K562 (cell line): ENCODE measurements at regions not wholly inside any gene's neighbourhood (a gene's known extent, or its start where the extent isn't known, plus 50 kb on each side); places are given as distances from the start of the nearest gene placed in this dataset.

Experiments used
- CBX8 ChIP-seq: fragments of 200-600 bp; sonication (generic); IDR thresholded peaks from 2 replicates; pipeline ENCODE4 v1.6.1; 2012; ENCODE audit warnings: borderline replicate concordance, mixed run types, low read depth, mild to moderate bottlenecking, moderate library complexity, mixed read lengths, low read length, control low read depth, inconsistent platforms; ENCODE audit not compliant: poor library complexity, severe bottlenecking; ENCODE audit errors: extremely low read depth
- ETV1 ChIP-seq: fragments of 450-650 bp; conservative IDR thresholded peaks from 2 replicates; pipeline ENCODE4 v1.6.1; 2016; ENCODE audit warnings: missing genetic modification characterization, control low read depth, low read depth, missing compliant biosample characterization
- NFXL1 ChIP-seq: fragments of 450-650 bp; formaldehyde crosslinking; IDR thresholded peaks from 2 replicates; pipeline ENCODE4 v1.4.0; 2021; ENCODE audit warnings: mild to moderate bottlenecking
- SIX5 ChIP-seq, 2 experiments: IDR thresholded peaks; 2 replicates each; pipeline ENCODE4 v1.6.1; 2011; ENCODE audit warnings: low read length in 2 of 2, borderline replicate concordance in 1 of 2, low read depth in 1 of 2, mild to moderate bottlenecking in 1 of 2, moderate library complexity in 1 of 2; ENCODE audit not compliant: insufficient read depth in 1 of 2
- SP1 ChIP-seq: sonication (generic); formaldehyde crosslinking; IDR thresholded peaks from 2 replicates; pipeline ENCODE4 v1.8.1; 2022; ENCODE audit warnings: mild to moderate bottlenecking, missing genetic modification reagents
- SUPT5H ChIP-seq: fragments of 450-650 bp; IDR thresholded peaks from 2 replicates; pipeline ENCODE4 v1.6.1; 2016
- ZNF766 ChIP-seq: fragments of 200-800 bp; sonication (Bioruptor generic); conservative IDR thresholded peaks from 2 replicates; pipeline ENCODE4 v1.6.1; 2016; ENCODE audit warnings: missing genetic modification characterization, missing compliant biosample characterization
- TF ChIP-seq, protein P1 (sequence below): fragments of 200-600 bp; sonication (generic); IDR thresholded peaks from one replicate; pipeline ENCODE4 v1.6.1; 2012; ENCODE audit warnings: mild to moderate bottlenecking, low read depth, low read length, inconsistent platforms
- TF ChIP-seq, protein P2 (sequence below), 2 experiments: fragments of 450-650 bp in 1 of 2; sonication (generic) in 1 of 2; formaldehyde crosslinking in 1 of 2; IDR thresholded peaks in 1 of 2; conservative IDR thresholded peaks in 1 of 2; 2 replicates each; pipeline versions ENCODE4 v1.6.1 to v1.8.1; 2016 to 2023; ENCODE audit warnings: mild to moderate bottlenecking in 2 of 2, moderate library complexity in 2 of 2, inconsistent platforms in 1 of 2, missing genetic modification reagents in 1 of 2
- TF ChIP-seq, protein P3 (sequence below): fragments of 250-450 bp; sonication (Bioruptor Pico); IDR thresholded peaks from 2 replicates; pipeline ENCODE4 v1.4.0; 2020; ENCODE audit warnings: mild to moderate bottlenecking, moderate library complexity

DNA sequence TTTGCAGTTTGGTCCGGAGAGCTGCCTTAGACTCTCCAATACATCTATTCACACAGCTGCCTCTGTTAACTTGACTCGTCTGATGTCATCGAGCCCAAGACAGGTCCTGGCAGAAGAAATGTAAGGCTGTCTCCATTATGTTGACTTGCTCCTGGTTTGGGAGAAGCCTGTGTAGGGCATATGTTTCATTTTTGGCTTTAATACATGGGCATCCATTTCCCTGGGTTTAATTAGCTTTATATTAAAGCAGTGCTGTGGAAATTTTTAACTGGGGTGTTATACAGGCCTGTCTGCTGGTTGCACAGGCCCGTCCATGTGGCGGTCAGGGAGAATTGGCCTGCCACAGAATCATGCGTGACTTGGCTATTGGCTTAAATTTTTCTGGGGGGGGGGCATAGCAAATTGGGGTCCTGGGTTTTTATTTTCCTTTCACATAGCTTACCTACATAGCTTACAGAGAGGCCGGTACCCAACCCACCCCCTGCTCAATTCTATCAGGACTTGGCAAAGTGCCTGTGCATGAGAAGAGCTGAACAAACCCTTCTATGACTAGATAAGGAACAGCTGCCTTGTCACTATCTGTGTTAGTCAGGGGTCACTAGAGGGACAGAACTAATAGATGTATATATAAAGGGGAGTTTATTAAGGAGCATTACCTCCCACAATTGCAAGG lies 123.5 kb upstream of the WDR1 start (continued):
- TF ChIP-seq, protein P1, sequence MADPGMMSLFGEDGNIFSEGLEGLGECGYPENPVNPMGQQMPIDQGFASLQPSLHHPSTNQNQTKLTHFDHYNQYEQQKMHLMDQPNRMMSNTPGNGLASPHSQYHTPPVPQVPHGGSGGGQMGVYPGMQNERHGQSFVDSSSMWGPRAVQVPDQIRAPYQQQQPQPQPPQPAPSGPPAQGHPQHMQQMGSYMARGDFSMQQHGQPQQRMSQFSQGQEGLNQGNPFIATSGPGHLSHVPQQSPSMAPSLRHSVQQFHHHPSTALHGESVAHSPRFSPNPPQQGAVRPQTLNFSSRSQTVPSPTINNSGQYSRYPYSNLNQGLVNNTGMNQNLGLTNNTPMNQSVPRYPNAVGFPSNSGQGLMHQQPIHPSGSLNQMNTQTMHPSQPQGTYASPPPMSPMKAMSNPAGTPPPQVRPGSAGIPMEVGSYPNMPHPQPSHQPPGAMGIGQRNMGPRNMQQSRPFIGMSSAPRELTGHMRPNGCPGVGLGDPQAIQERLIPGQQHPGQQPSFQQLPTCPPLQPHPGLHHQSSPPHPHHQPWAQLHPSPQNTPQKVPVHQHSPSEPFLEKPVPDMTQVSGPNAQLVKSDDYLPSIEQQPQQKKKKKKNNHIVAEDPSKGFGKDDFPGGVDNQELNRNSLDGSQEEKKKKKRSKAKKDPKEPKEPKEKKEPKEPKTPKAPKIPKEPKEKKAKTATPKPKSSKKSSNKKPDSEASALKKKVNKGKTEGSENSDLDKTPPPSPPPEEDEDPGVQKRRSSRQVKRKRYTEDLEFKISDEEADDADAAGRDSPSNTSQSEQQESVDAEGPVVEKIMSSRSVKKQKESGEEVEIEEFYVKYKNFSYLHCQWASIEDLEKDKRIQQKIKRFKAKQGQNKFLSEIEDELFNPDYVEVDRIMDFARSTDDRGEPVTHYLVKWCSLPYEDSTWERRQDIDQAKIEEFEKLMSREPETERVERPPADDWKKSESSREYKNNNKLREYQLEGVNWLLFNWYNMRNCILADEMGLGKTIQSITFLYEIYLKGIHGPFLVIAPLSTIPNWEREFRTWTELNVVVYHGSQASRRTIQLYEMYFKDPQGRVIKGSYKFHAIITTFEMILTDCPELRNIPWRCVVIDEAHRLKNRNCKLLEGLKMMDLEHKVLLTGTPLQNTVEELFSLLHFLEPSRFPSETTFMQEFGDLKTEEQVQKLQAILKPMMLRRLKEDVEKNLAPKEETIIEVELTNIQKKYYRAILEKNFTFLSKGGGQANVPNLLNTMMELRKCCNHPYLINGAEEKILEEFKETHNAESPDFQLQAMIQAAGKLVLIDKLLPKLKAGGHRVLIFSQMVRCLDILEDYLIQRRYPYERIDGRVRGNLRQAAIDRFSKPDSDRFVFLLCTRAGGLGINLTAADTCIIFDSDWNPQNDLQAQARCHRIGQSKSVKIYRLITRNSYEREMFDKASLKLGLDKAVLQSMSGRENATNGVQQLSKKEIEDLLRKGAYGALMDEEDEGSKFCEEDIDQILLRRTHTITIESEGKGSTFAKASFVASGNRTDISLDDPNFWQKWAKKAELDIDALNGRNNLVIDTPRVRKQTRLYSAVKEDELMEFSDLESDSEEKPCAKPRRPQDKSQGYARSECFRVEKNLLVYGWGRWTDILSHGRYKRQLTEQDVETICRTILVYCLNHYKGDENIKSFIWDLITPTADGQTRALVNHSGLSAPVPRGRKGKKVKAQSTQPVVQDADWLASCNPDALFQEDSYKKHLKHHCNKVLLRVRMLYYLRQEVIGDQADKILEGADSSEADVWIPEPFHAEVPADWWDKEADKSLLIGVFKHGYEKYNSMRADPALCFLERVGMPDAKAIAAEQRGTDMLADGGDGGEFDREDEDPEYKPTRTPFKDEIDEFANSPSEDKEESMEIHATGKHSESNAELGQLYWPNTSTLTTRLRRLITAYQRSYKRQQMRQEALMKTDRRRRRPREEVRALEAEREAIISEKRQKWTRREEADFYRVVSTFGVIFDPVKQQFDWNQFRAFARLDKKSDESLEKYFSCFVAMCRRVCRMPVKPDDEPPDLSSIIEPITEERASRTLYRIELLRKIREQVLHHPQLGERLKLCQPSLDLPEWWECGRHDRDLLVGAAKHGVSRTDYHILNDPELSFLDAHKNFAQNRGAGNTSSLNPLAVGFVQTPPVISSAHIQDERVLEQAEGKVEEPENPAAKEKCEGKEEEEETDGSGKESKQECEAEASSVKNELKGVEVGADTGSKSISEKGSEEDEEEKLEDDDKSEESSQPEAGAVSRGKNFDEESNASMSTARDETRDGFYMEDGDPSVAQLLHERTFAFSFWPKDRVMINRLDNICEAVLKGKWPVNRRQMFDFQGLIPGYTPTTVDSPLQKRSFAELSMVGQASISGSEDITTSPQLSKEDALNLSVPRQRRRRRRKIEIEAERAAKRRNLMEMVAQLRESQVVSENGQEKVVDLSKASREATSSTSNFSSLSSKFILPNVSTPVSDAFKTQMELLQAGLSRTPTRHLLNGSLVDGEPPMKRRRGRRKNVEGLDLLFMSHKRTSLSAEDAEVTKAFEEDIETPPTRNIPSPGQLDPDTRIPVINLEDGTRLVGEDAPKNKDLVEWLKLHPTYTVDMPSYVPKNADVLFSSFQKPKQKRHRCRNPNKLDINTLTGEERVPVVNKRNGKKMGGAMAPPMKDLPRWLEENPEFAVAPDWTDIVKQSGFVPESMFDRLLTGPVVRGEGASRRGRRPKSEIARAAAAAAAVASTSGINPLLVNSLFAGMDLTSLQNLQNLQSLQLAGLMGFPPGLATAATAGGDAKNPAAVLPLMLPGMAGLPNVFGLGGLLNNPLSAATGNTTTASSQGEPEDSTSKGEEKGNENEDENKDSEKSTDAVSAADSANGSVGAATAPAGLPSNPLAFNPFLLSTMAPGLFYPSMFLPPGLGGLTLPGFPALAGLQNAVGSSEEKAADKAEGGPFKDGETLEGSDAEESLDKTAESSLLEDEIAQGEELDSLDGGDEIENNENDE, result no peak
- TF ChIP-seq ETV1 (tag) (0 out of 2 replicates have a peak, but pooled peaks have one; percentile 7), SUPT5H (no peak), ZNF766 (CRISPR knock-in tag) (peak; percentile 82), NFXL1 (CRISPR knock-in tag) (no peak), SIX5 (IDR thresholded peaks at IDR 0.05; ENCODE audit: borderline replicate concordance in 1 of 2, insufficient read depth in 1 of 2, low read depth in 1 of 2, low read length in 2 of 2) (no peak), SP1 (no peak), CBX8 (no peak)
- TF ChIP-seq, protein P2, sequence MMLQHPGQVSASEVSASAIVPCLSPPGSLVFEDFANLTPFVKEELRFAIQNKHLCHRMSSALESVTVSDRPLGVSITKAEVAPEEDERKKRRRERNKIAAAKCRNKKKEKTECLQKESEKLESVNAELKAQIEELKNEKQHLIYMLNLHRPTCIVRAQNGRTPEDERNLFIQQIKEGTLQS (IDR thresholded peaks at IDR 0.05), result peak; percentile 90
- TF ChIP-seq, protein P2 (CRISPR knock-in tag; conservative IDR thresholded peaks at IDR 0.05), result no peak
- TF ChIP-seq, protein P3, sequence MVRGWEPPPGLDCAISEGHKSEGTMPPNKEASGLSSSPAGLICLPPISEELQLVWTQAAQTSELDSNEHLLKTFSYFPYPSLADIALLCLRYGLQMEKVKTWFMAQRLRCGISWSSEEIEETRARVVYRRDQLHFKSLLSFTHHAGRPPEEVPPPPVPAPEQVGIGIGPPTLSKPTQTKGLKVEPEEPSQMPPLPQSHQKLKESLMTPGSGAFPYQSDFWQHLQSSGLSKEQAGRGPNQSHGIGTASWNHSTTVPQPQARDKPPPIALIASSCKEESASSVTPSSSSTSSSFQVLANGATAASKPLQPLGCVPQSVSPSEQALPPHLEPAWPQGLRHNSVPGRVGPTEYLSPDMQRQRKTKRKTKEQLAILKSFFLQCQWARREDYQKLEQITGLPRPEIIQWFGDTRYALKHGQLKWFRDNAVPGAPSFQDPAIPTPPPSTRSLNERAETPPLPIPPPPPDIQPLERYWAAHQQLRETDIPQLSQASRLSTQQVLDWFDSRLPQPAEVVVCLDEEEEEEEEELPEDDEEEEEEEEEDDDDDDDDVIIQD, result no peak
